GM12873 (cell line): ENCODE measurements at regions not wholly inside any gene's neighbourhood (a gene's known extent, or its start where the extent isn't known, plus 50 kb on each side); places are given as distances from the start of the nearest gene placed in this dataset.

ENCODE experiments used
- TF ChIP-seq, protein P1 (sequence below): IDR thresholded peaks from 2 replicates; pipeline ENCODE4 v1.5.1; 2012; ENCODE audit warnings: low read depth, mild to moderate bottlenecking, moderate library complexity, low read length, control low read depth; ENCODE audit not compliant: insufficient read depth; ENCODE audit errors: missing control alignments

DNA sequence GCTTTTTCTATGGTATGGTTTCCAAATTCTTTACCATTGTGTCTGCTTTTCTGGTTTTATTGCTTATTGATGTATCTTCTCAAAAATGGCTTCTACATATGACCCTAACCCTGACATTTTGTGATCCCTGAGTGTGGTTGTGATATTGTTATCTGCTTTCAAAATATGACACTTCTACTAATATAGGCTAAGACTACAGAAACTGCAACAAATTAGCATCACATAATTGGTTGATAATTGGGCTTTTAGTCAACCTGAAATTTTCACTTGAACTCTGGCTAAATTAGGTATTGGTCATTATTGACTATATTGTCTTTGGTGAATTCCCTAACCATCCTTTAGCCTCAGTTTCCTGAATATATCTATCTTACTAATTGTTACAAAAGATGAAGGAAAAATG, 246.1 kb downstream of the PIK3C3 start:
- TF ChIP-seq, protein P1, sequence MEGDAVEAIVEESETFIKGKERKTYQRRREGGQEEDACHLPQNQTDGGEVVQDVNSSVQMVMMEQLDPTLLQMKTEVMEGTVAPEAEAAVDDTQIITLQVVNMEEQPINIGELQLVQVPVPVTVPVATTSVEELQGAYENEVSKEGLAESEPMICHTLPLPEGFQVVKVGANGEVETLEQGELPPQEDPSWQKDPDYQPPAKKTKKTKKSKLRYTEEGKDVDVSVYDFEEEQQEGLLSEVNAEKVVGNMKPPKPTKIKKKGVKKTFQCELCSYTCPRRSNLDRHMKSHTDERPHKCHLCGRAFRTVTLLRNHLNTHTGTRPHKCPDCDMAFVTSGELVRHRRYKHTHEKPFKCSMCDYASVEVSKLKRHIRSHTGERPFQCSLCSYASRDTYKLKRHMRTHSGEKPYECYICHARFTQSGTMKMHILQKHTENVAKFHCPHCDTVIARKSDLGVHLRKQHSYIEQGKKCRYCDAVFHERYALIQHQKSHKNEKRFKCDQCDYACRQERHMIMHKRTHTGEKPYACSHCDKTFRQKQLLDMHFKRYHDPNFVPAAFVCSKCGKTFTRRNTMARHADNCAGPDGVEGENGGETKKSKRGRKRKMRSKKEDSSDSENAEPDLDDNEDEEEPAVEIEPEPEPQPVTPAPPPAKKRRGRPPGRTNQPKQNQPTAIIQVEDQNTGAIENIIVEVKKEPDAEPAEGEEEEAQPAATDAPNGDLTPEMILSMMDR: no peak

DNA sequence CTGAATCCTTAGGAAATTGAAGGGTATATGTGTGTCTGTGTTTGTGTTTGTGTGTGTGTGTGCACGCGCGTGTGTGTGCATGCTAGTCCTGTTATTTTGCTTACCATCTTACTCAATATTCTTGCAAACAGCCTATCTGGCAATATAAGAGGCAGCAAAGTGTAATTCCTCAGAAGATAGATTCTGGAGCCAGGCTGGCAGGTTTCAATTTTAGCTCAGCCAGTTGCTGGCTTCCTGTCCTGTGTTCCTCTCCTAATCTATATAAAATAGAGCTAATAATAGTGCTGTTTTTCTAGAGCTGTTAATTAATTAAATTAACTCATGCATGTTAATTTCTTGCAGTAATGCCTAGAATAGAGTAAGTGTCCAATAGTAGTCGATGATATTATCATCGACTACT, 256.2 kb downstream of the PIK3C3 start:
- TF ChIP-seq, protein P1: no peak

DNA sequence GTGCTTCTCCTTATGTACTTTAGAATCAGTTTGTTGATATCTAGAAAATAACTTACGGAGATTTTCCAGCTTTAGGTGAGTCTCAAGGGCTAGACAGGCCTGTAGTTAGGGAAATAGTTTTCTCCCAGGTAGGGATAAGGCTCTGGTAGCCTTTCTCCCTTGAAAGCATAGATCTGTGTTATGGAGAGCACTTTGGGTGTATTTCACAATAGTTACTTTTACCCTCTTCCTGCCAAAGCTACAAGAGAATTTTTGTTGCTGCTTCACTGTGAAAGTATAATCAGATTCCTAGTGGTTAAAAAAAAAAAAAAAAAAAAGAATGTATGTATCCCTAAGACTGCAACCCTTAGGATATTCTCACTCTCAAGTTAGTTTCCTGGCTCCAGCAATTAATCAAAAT, 267.5 kb downstream of the PIK3C3 start:
- TF ChIP-seq, protein P1: no peak

DNA sequence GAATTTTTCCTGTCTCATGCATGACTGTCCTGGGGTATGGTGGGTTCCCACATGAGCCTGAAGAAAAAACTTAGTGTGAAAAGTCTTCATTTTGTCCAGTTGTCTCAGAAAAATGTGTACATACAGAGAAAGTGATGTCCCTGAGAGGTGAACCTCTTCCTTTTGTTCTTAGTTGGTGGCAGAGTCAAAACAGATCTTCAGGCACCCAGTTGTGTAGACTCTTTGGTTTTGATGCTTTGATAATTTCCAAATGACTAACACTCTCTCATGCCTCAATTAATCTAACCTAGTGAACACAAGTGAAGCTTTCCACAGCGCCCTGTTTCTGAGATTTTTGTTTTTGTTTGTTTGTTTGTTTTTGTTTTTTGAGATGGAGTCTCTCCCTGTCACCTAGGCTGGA, 273.5 kb downstream of the PIK3C3 start:
- TF ChIP-seq, protein P1: no peak

DNA sequence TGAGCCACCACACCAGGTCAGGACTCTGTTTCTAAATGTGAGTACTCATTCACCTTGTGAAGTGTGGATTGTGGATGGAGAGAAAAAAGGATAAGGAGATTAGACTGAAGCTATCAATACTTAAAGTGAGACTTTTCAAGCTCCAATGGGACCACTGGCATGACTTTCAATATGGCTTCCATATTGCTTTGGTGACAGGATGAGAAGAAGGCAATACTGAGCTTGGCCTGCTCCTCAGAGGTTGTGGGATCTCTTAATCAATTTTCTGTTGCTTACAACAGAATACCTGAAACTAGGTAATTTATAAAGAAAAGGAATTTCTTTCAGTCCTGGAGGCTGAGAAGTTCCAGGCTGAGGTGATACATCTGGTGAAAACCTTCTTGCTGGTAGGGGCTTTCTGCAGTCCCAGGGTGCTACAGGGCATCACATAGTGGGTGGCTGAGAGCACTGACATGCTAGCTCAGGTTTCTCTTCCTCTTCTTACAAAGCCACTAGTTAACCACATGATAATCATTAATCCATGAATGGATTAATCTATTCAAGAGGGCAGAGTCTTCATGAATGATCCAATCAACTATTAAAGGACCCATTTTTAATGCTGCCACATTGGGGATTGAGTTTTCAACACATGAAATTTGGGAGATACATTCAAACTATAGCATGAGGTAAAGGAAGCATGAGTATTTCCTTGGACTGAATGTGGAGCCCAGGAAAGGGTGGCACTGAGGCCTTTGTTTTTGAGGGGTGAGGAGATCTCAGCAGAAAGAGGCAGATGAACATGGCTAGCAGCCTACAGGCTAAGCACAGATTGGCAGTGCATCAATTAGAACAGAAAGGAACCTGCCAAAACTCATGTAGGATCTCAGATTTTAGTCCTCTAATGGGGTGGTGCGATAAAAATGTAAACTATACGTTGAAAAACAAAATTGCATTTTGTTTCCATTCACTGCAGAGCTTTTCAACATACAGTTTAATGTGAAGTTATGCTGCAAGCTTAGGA, 274.5 kb downstream of the PIK3C3 start:
- TF ChIP-seq, protein P1: no peak

DNA sequence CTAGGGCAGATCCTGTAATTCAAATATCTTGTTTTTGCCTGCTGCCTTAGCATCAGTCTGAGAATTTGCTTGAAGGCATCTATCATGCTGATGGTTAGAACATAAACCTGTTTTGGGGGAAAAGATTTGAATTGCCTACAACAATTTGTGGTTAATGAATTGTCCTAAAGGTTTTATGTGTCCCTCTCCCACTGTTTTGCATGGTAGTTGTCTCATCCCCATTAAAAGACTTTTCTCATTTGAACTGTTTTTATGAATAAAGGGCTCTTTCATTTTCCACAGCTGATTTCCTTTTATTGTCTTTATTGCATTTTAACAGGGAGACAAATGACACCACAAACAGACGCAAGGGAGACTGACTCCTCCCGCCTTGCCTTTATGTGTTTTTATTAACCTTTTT, 275.6 kb downstream of the PIK3C3 start:
- TF ChIP-seq, protein P1: no peak

DNA sequence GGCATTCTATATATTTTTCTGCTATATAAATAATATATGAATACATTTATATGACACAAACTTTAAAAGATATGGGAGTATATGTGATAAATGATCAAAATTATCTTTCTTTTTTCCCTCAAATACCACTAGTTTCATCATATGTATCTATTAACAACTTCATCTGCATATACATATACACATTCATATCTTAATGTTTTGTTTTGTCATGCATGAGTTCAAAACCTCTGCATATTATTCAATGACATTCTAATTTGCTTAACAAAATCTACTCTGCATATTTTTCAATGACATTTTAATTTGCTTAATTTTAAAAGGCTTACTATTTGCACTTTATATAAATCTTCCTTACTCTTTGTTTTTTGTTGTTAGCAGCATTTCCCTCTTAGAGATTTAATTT, 276.2 kb downstream of the PIK3C3 start:
- TF ChIP-seq, protein P1: no peak
